ENCODE measurements at regions not wholly inside any gene's neighbourhood (a gene's known extent, or its start where the extent isn't known, plus 50 kb on each side); places are given as distances from the start of the nearest gene placed in this dataset.

- Histone ChIP-seq H3K9ac (ENCODE audit: control insufficient read depth, insufficient read depth, low read length) (no peak overlapping the region), H3K79me2 (ENCODE audit: control insufficient read depth, insufficient read depth, low read length) (no peaks in the 10 kb centered on the region), H4K20me1 (ENCODE audit: control insufficient read depth, insufficient read depth) (no peaks in the 10 kb centered on the region), H3K36me3 (ENCODE audit: control insufficient read depth in 2 of 2, insufficient read depth in 2 of 2, low read length in 1 of 2) (no peaks in the 10 kb centered on the region), H3K27ac (ENCODE audit: control insufficient read depth, insufficient read depth) (no peak overlapping the region), H3K4me2 (ENCODE audit: control insufficient read depth, insufficient read depth) (no peak overlapping the region), H3K9me3 (replicated peaks; ENCODE audit: control insufficient read depth, insufficient read depth, low read length) (no peaks in the 10 kb centered on the region), H3K27me3 (replicated peaks in 1 of 2; ENCODE audit: control insufficient read depth in 2 of 2, insufficient read depth in 2 of 2, low read length in 1 of 2) (no peaks in the 10 kb centered on the region), H3K4me1 (ENCODE audit: control insufficient read depth, insufficient read depth, low read length) (no peaks in the 10 kb centered on the region), H2AFZ (ENCODE audit: control insufficient read depth, low read depth, low read length) (no peak overlapping the region), H3K4me3 (no peak overlapping the region)
- no peak for FAIRE-seq
- intact Hi-C loops (cut with micrococcal nuclease; ENCODE audit: unreplicated experiment), result no loop called here
- no TSS peak for BruUV-seq (replicated peaks)
- no peak for DNase-seq (ENCODE audit: low read depth, low spot score)
- ATAC-seq, result no peak
- in situ Hi-C loops (cut with MboI), result no loop called here
- POLR2A ChIA-PET, result no interaction called here
- RAD21 ChIA-PET (ENCODE audit: unreplicated experiment), result no interaction called here
- WGBS (ENCODE audit: insufficient coverage, insufficient replicate concordance, low lambda C conversion rate, missing lambda C conversion rate), result 5% methylated on average over 4 of the region's 4 CpGs
- CTCF ChIA-PET, result no interaction called here
- SMC1A ChIA-PET (ENCODE audit: uncharacterized antibody, unreplicated experiment), result no interaction called here
- TF ChIP-seq EGR1 (IDR thresholded peaks at IDR 0.05; ENCODE audit: borderline replicate concordance in 1 of 2, low read depth in 2 of 2, low read length in 2 of 2) (no peak), BMI1 (IDR thresholded peaks at IDR 0.05; ENCODE audit: borderline replicate concordance) (no peak), IRF4 (IDR thresholded peaks at IDR 0.05; ENCODE audit: low read depth, low read length) (no peak), POU2F2 (IDR thresholded peaks at IDR 0.05; ENCODE audit: borderline replicate concordance, low read depth, low read length) (no peak), MYC (IDR thresholded peaks at IDR 0.05; ENCODE audit: insufficient read depth, insufficient read length, insufficient replicate concordance, low read length, severe bottlenecking) (no peak), TBL1XR1 (IDR thresholded peaks at IDR 0.05; ENCODE audit: low read depth, low read length) (no peak), E4F1 (IDR thresholded peaks at IDR 0.05; ENCODE audit: borderline replicate concordance, partially characterized antibody) (no peak), BRCA1 (IDR thresholded peaks at IDR 0.05; ENCODE audit: low read depth, low read length) (no peak), HCFC1 (IDR thresholded peaks at IDR 0.05; ENCODE audit: low read length) (no peak), JUNB (IDR thresholded peaks at IDR 0.05) (no peak), ELK1 (IDR thresholded peaks at IDR 0.05; ENCODE audit: low read depth, low read length) (no peak), NR2F1 (conservative IDR thresholded peaks at IDR 0.05) (no peak), CEBPZ (IDR thresholded peaks at IDR 0.05; ENCODE audit: low read depth, low read length) (no peak), MTA2 (IDR thresholded peaks at IDR 0.05; ENCODE audit: low read depth) (no peak), ZBTB11 (CRISPR knock-in tag; IDR thresholded peaks at IDR 0.05) (no peak), STAT1 (conservative IDR thresholded peaks at IDR 0.05) (no peak)
Measured at GRCh38 chrX:4805502-4805901, 1092.1 kb upstream of the PRKX start.

All from GM12878 (cell line).